ENCODE measurements at regions not wholly inside any gene's neighbourhood (a gene's known extent, or its start where the extent isn't known, plus 50 kb on each side); places are given as distances from the start of the nearest gene placed in this dataset.

DNA sequence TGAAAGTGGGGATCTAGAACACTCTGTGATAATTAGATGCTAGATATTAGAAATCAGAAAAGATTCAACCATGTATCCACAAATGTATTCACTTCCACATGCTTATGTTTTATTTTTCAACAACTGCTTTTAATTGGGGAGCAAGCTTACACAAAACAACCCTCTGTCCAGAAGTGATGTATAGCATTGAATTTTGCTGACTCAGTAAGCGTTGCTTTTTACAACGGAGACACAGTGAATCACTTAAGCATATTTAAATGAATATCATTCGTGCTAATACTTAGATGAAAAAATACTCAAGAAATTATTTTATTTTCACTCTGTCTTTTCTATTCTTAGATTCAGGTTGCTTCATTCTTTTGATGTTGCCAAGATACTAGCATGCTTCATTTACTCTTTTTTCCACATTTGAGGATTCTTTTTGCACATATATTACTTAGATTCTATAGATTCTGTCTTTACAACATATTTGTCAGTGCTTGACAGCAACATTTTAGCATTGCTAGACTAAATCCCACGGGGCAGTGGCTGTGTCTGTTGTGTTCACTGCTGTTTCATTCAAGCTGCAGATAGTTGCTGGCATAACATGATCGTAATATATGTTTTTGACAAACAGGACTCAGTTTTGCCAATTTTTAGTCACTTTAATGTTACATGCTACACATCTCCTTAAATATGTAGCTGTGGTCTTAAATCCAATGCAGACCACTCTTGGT lies 1714.4 kb upstream of the SEL1L start:
- no peaks in the 10 kb centered on the region for H3K79me2 ChIP-seq
- no peak overlapping the region for H3K27ac ChIP-seq
- no peaks in the 10 kb centered on the region for H3K4me1 ChIP-seq

DNA sequence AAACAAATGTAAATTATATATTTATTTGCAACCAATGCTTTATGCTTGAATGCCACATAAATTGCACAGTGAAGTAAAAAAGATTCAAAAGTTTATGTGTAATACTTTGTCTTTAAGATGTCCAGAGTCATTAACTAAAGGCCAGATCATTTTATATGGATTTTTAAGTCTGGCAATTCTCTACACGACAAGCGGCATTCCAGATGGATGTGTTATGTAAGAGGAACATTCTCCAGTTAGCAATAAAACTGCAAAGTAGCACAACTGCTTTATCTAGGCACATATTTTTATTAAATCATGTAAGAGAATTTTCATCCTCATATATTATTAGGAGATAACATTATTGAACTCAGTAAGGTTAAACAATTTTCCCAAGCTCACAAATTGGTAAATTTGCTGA lies 1717.7 kb upstream of the SEL1L start:
- Histone ChIP-seq H3K4me3 (ENCODE audit: low read depth, low read length) (no peak overlapping the region), H3K9ac (no peak overlapping the region), H3K36me3 (ENCODE audit: control insufficient read depth, insufficient read depth, low read length) (no peaks in the 10 kb centered on the region), H3K79me2 (no peaks in the 10 kb centered on the region), H3K4me2 (ENCODE audit: low read length) (no peak overlapping the region), H2AFZ (no peak overlapping the region), H3K27ac (no peak overlapping the region), H3K4me1 (no peaks in the 10 kb centered on the region), H3K9me3 (ENCODE audit: control insufficient read depth, low read length) (no peaks in the 10 kb centered on the region), H3K27me3 (ENCODE audit: control insufficient read depth, insufficient read depth, low read length) (no peaks in the 10 kb centered on the region)
- no peak for TF ChIP-seq CTCF (IDR thresholded peaks at IDR 0.05)

More for the DNA sequence above, 1714.4 kb upstream of the SEL1L start:
- no peaks in the 10 kb centered on the region for H3K36me3 ChIP-seq (ENCODE audit: control insufficient read depth, insufficient read depth, low read length)
- TF ChIP-seq CTCF (IDR thresholded peaks at IDR 0.05): no peak
- H3K4me2 ChIP-seq (ENCODE audit: low read length): no peak overlapping the region
- no peaks in the 10 kb centered on the region for H3K27me3 ChIP-seq (ENCODE audit: control insufficient read depth, insufficient read depth, low read length)
- no peak overlapping the region for H3K4me3 ChIP-seq (ENCODE audit: low read depth, low read length)
- no peaks in the 10 kb centered on the region for H3K9me3 ChIP-seq (ENCODE audit: control insufficient read depth, low read length)
- H3K9ac ChIP-seq: no peak overlapping the region
- H2AFZ ChIP-seq: no peak overlapping the region

GRCh38 chr14:83253870-83254269 lies 1720.2 kb upstream of the SEL1L start:
- Histone ChIP-seq H3K4me2 (ENCODE audit: low read length) (no peak overlapping the region), H3K27ac (no peak overlapping the region), H3K36me3 (ENCODE audit: control insufficient read depth, insufficient read depth, low read length) (no peaks in the 10 kb centered on the region), H2AFZ (no peak overlapping the region), H3K27me3 (ENCODE audit: control insufficient read depth, insufficient read depth, low read length) (no peaks in the 10 kb centered on the region), H3K9me3 (ENCODE audit: control insufficient read depth, low read length) (no peaks in the 10 kb centered on the region), H3K4me3 (ENCODE audit: low read depth, low read length) (no peak overlapping the region), H3K4me1 (no peaks in the 10 kb centered on the region), H3K79me2 (no peaks in the 10 kb centered on the region), H3K9ac (no peak overlapping the region)
- TF ChIP-seq CTCF (IDR thresholded peaks at IDR 0.05): no peak

DNA sequence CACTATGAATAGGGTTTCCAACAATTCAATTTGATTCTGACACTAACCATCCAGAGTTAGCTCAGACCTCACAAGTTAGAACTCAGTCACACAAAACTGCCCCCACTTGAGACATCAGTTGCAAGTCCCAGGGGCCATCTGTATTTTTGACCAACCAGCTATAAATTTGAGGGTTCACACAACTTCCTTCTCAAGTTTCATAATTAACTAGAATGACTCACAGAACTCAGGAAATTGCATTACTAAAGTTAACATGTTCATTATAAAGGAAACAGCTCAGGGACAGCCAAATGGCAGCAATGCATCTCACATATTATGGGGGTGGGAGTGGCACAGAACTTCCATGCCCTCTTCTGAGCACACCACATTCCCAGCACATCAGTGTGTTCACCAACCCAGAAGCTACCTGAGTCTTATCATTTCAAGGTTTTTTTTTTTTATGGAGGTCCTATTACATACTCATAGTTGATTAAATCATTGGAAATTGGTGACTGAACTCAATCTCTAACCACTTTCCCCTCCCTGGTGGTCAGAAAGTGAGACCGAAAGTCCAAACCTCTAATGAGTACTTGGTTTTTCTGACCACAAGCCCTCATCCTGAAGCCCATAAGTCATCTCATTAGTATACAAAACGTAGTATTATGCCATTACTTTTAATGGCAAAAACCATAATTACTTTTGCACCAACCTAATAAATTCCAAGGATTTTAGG lies 1721.5 kb upstream of the SEL1L start:
- Histone ChIP-seq H3K79me2 (no peaks in the 10 kb centered on the region), H3K9ac (no peak overlapping the region), H2AFZ (no peak overlapping the region), H3K9me3 (ENCODE audit: control insufficient read depth, low read length) (no peaks in the 10 kb centered on the region), H3K36me3 (ENCODE audit: control insufficient read depth, insufficient read depth, low read length) (no peaks in the 10 kb centered on the region), H3K4me1 (no peaks in the 10 kb centered on the region), H3K4me3 (ENCODE audit: low read depth, low read length) (no peak overlapping the region), H3K27me3 (ENCODE audit: control insufficient read depth, insufficient read depth, low read length) (no peaks in the 10 kb centered on the region), H3K27ac (no peak overlapping the region), H3K4me2 (ENCODE audit: low read length) (no peak overlapping the region)
- no peak for TF ChIP-seq CTCF (IDR thresholded peaks at IDR 0.05)

- no peaks in the 10 kb centered on the region for H3K36me3 ChIP-seq (ENCODE audit: control insufficient read depth, insufficient read depth, low read length)
- no peak overlapping the region for H3K4me2 ChIP-seq (ENCODE audit: low read length)
- no peaks in the 10 kb centered on the region for H3K79me2 ChIP-seq
- no peak for TF ChIP-seq CTCF (IDR thresholded peaks at IDR 0.05)
- H3K27ac ChIP-seq: no peak overlapping the region
- H2AFZ ChIP-seq: no peak overlapping the region
- H3K4me3 ChIP-seq (ENCODE audit: low read depth, low read length): no peak overlapping the region
- no peaks in the 10 kb centered on the region for H3K27me3 ChIP-seq (ENCODE audit: control insufficient read depth, insufficient read depth, low read length)
- no peaks in the 10 kb centered on the region for H3K4me1 ChIP-seq
- no peaks in the 10 kb centered on the region for H3K9me3 ChIP-seq (ENCODE audit: control insufficient read depth, low read length)
- H3K9ac ChIP-seq: no peak overlapping the region
Observed at GRCh38 chr14:83255727-83256090, 1722.1 kb upstream of the SEL1L start.
